OCI-M1 (cell line): ENCODE measurements at regions not wholly inside any gene's neighbourhood (a gene's known extent, or its start where the extent isn't known, plus 50 kb on each side); places are given as distances from the start of the nearest gene placed in this dataset.
A peak's percentile ranks its signal among the peaks of the same experiment; 100 is the strongest.

ENCODE experiments used
- DNase-seq: peaks from one replicate; lab custom pipeline; 2025; lab: John Stamatoyannopoulos, UW

GRCh38 chr4:15130441-15130840 is 128.2 kb downstream of the CPEB2 start:
- DNase-seq: no peak

GRCh38 chr4:15131551-15131950 is 129.3 kb downstream of the CPEB2 start:
- DNase-seq: no peak

DNA sequence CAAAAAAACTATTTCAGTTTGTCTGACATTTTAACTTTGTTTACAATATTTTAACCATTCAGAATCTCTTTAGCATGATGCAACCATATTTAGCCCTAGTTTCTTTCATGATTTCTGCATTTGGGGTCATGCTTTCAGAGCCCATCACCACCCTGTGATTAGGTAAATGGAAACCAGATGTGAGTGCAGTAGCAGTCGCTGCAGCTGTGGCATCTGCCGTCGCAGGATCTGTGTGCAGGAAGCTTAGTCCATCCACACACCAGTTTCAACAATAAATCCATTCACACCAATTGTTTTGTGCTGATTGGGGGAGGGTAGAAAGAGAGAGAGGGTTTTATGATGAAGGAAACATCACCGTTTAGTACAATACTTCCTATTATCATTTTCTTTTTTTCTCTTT is 130.5 kb downstream of the CPEB2 start:
- no peak for DNase-seq

DNA sequence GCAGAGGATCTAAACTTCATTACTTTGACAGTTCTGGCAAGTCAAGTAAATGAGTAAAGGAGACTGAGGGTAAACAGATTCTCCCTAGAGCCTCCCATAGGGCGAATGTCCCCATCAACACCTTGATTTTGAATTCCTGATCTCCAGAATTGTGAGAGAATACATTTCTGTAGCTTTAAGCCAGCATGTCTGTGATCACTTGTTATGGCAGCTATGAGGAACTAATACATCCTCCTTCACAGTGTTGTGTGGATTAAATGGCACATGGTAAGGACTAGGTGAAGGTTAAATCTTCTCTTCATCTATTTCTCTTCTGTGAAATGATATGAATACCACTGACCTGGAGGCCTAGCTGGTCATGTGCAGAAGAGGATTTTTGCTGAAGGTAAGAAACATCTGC is 137.3 kb downstream of the CPEB2 start:
- DNase-seq: no peak

DNA sequence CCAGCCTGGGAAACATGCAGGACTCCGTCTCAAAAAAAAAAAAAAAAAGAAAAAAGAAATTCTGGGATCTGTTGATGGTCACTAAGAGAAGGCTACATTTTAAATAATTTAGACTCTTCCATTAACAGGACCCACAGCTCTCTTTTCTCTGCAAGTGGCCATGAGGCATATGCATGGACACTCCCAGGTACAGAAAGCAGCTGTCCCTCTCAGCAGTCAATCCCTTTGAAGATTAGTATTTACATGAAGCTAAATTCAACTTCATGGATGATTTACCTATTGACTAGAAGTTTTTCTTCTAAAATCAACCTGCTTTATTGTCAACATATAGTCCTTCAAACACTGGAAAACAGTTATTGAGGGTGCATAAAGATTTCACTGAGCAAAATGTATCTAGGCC is 139.9 kb downstream of the CPEB2 start:
- no peak for DNase-seq

DNA sequence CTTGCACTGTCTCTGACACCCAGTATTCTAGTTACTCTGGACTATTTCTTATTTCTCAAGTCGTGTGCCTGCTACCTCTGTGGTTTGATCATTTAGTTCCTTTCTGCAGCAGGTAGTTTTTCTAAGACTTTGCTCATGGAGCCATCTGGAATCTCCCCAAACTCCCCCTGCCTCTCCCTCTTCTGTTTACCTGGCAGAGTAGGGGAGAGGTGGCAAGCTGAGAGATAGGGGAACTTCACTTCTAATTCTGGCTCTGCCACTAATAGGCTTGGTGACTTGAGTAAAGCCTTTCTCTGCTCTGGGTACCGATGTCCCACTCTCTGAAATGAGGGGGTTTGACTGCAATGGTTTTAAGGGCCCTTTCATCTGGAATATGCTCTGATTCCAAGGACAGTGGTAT is 141.3 kb downstream of the CPEB2 start:
- no peak for DNase-seq

GRCh38 chr4:15144249-15144966 is 142.1 kb downstream of the CPEB2 start:
- peak; percentile 6 for DNase-seq

DNA sequence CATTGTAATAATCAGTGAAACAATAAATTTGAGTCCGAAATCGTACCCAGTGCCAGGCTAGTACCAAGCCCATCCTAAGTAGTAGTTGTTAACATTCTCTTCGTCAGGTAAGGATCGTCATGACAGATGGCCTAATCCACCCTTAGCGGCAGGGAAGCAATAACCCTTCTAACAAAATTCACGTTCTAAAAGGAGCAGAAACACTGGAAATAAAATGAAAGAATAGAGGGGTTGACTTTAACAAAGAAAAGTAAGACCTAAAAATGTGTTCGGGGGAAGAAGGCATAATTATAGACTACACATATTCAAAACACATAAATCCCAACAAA is 142.7 kb downstream of the CPEB2 start:
- DNase-seq: no peak

GRCh38 chr4:15145709-15146108 is 143.4 kb downstream of the CPEB2 start:
- no peak for DNase-seq

DNA sequence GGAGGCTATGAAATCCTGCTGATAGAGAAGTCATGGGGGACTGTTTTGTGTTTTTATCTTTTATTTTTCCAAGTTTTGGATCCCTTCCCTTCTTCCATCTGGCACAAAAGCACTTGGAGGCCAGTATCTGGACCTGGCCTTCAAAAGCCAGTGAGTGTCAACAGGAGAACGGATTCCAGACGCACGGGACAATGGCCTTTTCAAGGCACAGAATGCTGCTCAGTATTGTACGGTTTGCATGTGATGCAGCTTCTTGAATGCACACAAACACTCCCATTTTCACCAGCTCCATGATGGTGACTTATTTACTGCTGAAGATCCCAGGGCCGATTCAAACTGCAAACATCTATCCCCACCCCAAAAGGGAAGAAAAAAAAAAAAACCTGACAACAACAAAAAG is 145.4 kb downstream of the CPEB2 start:
- no peak for DNase-seq

- DNase-seq: no peak
Measured at GRCh38 chr4:15148199-15148598, 145.9 kb downstream of the CPEB2 start.

- no peak for DNase-seq
Measured at GRCh38 chr4:15148691-15149090, 146.4 kb downstream of the CPEB2 start.

DNA sequence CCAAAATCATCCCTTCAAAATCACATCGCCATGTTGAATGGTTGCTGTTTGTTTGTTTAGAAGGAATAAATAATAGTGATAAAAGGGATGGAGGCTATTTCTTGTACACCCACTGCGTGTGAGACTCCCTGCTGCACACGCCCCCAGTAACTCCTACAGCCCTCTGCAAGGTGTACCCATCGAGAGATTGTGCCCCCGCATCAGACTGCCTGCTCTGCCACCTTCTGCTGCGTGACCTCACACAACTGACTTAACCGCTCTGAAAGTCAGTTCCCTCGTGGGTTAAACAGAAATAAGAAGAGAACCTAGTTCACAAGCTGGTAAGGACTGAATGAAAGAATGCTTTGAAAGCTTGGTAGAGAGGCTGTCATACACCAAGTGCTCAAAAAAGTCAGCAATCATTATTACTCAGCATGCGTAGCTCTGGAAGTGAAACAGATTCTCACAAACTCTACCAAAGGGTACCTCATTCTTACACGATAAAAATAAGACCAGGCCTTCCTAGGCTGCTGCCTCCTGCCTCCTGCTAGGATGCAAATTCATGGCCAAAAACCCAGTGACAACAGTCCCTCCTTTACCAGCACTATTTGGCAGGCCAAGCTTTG is 147.1 kb downstream of the CPEB2 start:
- DNase-seq: peak; percentile 64

DNA sequence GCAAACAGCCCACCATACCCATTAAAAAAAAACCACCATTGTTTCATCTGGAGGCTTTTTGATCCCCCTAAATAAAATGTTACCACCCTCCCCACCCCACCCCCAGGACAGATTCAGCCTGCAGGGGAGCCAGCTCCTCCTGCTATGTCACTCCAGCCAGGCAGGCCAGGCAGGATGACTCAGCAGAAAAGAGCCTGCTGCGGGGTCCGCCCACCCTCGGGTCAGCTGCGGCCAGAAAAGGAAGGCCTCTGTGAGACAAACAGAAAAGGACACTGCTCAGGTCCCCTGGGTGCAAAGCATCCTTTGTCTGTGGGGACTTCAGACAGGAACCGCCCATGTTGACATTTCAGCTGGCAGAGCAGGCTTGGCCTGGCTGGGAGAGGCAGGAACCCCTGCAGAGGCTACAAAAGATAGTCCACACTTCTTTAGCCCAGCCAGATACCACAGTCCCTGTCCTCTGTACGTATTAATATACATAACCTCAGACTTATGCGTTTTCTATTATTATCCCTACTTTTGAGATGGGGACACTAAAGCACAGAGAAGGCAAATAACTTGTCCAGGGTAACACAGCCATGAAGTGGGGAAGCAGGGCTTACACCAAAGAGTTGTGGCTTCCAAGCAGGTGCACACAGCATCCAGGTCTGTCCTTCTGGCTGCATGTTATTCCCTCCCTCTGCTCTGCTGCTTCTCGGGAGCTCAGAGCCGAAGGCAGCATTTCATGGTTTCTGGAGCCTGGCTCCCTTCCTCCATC is 147.7 kb downstream of the CPEB2 start:
- peak; percentile 90 for DNase-seq

DNA sequence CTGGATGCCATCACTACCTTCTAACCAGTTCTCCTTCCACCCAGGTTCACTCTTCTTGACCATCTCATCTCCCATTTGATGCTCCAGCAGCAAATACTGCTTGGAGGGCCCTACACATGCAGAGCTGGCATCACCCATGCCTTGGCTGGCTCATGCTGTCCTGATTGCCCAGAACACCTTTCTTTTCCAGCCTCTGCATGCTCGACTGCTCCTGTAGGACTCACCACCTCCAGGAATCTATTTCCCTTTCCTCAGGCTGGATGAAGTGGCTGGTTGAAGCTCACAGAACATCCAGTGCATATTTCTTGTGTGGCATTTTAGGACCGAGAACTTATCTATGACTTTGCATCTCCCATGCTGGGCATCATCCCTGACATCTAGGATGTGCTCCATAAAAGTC is 148.3 kb downstream of the CPEB2 start:
- DNase-seq: no peak

GRCh38 chr4:15151033-15151432 is 148.8 kb downstream of the CPEB2 start:
- no peak for DNase-seq

DNA sequence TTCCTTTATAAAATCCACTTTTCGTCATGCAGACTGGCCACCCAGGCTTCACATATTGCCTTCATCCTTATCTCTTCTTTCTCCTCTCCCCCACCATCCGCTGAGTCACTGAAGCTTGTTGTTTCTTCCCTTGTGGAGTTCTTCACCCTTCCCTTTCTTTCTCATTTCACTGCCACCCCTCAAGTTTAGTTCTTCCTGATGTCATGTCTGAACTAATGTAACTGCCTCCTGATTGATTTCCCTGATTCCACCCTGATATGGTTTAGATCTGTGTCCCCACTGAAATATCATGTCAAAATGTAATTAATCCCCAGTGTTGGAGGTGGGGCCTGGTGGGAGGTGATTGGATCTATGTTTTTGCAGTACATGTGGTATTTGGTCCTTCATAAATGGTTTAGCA is 151.4 kb downstream of the CPEB2 start:
- peak; percentile 80 for DNase-seq

- no peak for DNase-seq
Measured at GRCh38 chr4:15158406-15159091, 156.3 kb downstream of the CPEB2 start.

- DNase-seq: no peak
Measured at GRCh38 chr4:15159477-15160019, 157.3 kb downstream of the CPEB2 start.

DNA sequence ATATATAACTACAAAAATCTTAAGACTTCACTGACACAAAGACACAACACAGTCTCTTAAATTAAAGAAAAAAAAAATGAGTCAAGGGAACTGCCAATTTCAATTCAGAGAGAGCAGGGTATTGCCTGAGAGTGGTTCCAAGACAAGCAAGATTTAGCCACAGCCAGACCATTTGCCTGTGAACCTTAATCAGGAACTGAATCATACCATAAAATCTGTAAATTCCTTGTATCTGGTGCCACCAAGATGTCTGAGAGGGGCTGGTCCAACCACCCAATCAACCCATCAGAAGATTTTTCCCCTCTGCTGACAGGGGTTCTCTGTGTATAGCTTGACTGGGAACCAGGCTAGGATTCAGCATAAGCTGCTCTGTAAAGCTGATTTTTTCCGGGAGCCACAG is 159.2 kb downstream of the CPEB2 start:
- DNase-seq: no peak

GRCh38 chr4:15162046-15162445 is 159.8 kb downstream of the CPEB2 start:
- DNase-seq: no peak

GRCh38 chr4:15162465-15163283 is 160.4 kb downstream of the CPEB2 start:
- DNase-seq: peak; percentile 58
